ENCODE measurements at regions not wholly inside any gene's neighbourhood (a gene's known extent, or its start where the extent isn't known, plus 50 kb on each side); places are given as distances from the start of the nearest gene placed in this dataset.

DNA sequence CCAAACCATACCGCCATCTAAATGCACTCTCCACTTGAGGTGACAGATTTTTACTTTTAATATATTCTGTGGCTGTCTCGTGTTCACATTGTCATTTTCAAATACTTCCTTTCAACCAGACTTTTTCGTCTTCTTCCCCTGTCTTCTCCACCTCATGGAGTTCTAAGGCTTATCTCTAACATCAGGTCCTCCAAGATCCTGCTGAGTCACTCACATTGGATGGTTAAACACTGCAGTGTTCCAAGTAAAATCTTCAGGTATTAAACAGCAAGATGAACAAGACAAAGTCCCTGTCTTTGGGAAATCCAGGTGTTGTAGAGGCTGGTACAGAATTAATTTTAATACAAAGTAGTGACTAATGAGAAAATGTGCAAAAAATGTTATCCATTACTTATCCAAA, 330.2 kb upstream of the KIF2B start:
- Histone ChIP-seq H3K36me3 (no peaks in the 10 kb centered on the region), H3K4me3 (no peak overlapping the region), H3K27me3 (no peaks in the 10 kb centered on the region), H3K4me1 (no peaks in the 10 kb centered on the region), H3K27ac (no peak overlapping the region), H3K9me3 (no peaks in the 10 kb centered on the region)
- intact Hi-C loops (cut with DNase I) = no loop called here
- DNase-seq (ENCODE audit: extremely low spot score in 2 of 2) = no peak
- TF ChIP-seq, protein P1, sequence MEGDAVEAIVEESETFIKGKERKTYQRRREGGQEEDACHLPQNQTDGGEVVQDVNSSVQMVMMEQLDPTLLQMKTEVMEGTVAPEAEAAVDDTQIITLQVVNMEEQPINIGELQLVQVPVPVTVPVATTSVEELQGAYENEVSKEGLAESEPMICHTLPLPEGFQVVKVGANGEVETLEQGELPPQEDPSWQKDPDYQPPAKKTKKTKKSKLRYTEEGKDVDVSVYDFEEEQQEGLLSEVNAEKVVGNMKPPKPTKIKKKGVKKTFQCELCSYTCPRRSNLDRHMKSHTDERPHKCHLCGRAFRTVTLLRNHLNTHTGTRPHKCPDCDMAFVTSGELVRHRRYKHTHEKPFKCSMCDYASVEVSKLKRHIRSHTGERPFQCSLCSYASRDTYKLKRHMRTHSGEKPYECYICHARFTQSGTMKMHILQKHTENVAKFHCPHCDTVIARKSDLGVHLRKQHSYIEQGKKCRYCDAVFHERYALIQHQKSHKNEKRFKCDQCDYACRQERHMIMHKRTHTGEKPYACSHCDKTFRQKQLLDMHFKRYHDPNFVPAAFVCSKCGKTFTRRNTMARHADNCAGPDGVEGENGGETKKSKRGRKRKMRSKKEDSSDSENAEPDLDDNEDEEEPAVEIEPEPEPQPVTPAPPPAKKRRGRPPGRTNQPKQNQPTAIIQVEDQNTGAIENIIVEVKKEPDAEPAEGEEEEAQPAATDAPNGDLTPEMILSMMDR (IDR thresholded peaks at IDR 0.05) = no peak
- no peak for TF ChIP-seq POLR2A (IDR thresholded peaks at IDR 0.05)
- TF ChIP-seq POLR2AphosphoS5 (IDR thresholded peaks at IDR 0.05; ENCODE audit: insufficient read depth in 1 of 2, low read depth in 1 of 2) = no peak

DNA sequence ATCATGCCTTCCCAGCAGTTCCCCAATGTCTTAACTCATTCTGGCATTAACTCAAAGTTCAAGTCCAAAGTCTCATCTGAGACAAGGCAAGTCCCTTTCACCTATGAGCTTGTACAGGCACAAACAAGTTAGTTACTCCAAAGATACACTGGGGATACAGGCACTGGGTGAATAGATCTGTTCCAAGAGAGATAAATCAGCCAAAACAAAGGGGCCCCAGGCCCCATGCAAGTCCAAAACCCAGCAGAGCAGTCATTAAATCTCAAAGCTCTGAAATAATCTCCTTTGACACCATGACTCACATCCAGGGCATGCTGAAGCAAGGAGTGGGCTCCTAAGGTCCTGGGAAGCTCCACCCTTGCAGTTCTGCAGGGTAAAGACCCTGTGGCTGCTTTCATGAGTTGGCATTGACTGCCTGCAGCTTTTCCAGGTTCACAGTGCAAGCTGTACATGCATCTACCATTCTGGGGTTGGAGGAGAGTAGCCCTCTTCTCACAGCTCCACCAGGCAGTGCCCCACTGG, 332.2 kb upstream of the KIF2B start:
- intact Hi-C loops (cut with DNase I) = no loop called here
- TF ChIP-seq POLR2A (IDR thresholded peaks at IDR 0.05) (no peak), POLR2AphosphoS5 (IDR thresholded peaks at IDR 0.05; ENCODE audit: insufficient read depth in 1 of 2, low read depth in 1 of 2) (no peak)
- TF ChIP-seq, protein P1 (IDR thresholded peaks at IDR 0.05) = no peak
- Histone ChIP-seq H3K36me3 (no peaks in the 10 kb centered on the region), H3K4me3 (no peak overlapping the region), H3K4me1 (no peaks in the 10 kb centered on the region), H3K27me3 (no peaks in the 10 kb centered on the region), H3K9me3 (no peaks in the 10 kb centered on the region), H3K27ac (no peak overlapping the region)
- DNase-seq (ENCODE audit: extremely low spot score in 2 of 2) = no peak

DNA sequence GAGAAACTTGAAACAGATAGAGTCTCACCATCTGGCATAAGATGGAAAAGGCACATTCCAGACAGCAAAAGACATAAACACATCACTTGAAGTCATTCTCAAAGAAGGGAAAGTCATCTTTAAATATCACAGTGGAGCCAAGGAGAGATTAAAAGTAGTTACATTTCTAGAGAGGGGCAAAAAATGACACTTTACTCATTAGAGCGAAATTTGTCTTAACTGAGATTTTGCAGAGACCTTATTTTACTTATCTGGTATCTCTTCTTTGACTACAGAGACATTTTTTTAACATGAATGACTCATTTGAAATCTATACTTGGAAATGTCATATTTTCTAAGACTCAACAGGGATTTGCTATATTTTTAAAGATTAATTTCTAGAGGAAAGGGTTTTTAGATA, 339.0 kb upstream of the KIF2B start:
- intact Hi-C loops (cut with DNase I) = no loop called here
- DNase-seq (ENCODE audit: extremely low spot score in 2 of 2) = no peak

DNA sequence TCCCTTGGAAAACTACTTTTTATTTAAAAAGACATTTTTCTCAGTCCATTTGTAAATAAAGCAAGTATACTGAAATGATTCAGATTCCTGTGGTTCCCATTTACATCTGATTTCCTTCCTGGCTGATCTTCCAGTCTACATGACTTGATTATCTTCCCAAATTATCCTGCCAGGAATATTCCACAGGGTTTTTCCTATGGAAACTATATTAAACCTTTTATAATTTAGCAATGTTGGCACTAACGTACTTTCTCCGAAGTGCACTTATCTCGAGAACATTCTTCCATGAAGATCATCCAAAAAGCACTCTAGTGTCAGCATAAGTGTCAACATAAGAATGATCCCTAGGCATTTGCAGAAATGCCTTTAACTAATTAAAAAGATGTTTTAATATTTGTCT, 347.7 kb upstream of the KIF2B start:
- H3K4me3 ChIP-seq = no peak overlapping the region
- no peaks in the 10 kb centered on the region for H3K9me3 ChIP-seq
- H3K27me3 ChIP-seq = no peaks in the 10 kb centered on the region
- no peak for DNase-seq (ENCODE audit: extremely low spot score in 2 of 2)
- H3K4me1 ChIP-seq = no peaks in the 10 kb centered on the region
- no peaks in the 10 kb centered on the region for H3K36me3 ChIP-seq
- no peak for TF ChIP-seq POLR2A (IDR thresholded peaks at IDR 0.05)
- no peak overlapping the region for H3K27ac ChIP-seq
- intact Hi-C loops (cut with DNase I) = no loop called here

More for the DNA sequence above, 339.0 kb upstream of the KIF2B start:
- Histone ChIP-seq H3K4me1 (no peaks in the 10 kb centered on the region), H3K27ac (no peak overlapping the region), H3K9me3 (no peaks in the 10 kb centered on the region), H3K4me3 (no peak overlapping the region), H3K36me3 (no peaks in the 10 kb centered on the region), H3K27me3 (no peaks in the 10 kb centered on the region)
- TF ChIP-seq, protein P1 (IDR thresholded peaks at IDR 0.05) = no peak
- TF ChIP-seq POLR2A (IDR thresholded peaks at IDR 0.05) = no peak
- TF ChIP-seq POLR2AphosphoS5 (IDR thresholded peaks at IDR 0.05; ENCODE audit: insufficient read depth in 1 of 2, low read depth in 1 of 2) = no peak

DNA sequence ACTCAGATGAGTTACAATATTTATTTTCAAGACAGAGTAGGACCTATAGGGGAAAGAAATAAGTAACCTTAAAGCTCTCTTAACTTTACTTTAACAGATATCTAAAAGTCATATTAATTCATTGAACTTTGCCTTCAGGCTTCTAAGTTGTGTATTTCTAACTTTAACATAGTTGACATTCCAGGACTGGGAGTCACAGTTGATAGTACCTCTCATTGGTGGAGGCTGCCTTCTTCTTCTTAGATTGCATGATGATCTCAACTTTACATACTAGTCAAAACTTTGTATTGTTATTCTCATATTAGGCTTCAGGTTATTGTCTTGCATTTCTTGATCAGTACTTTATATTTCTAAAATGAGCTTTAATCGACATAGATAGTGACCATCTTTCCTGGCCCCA, 350.1 kb upstream of the KIF2B start:
- intact Hi-C loops (cut with DNase I) = no loop called here
- TF ChIP-seq POLR2AphosphoS5 (IDR thresholded peaks at IDR 0.05; ENCODE audit: insufficient read depth in 1 of 2, low read depth in 1 of 2) (no peak), POLR2A (IDR thresholded peaks at IDR 0.05) (no peak)
- TF ChIP-seq, protein P1 (IDR thresholded peaks at IDR 0.05) = no peak
- H3K4me3 ChIP-seq = no peak overlapping the region
- DNase-seq (ENCODE audit: extremely low spot score in 2 of 2) = no peak
- H3K4me1 ChIP-seq = no peaks in the 10 kb centered on the region
- H3K9me3 ChIP-seq = no peaks in the 10 kb centered on the region
- no peaks in the 10 kb centered on the region for H3K36me3 ChIP-seq
- H3K27ac ChIP-seq = no peak overlapping the region
- no peaks in the 10 kb centered on the region for H3K27me3 ChIP-seq

Data from vagina (tissue), 2 donors.